ENCODE measurements at regions not wholly inside any gene's neighbourhood (a gene's known extent, or its start where the extent isn't known, plus 50 kb on each side); places are given as distances from the start of the nearest gene placed in this dataset.

GRCh38 chr6:43937236-43938177 lies 167.5 kb downstream of the VEGFA start:
- TF ChIP-seq EZH2phosphoT487 (IDR thresholded peaks at IDR 0.05; ENCODE audit: low read depth, severe bottlenecking, unreplicated experiment) (no peak), EZH2 (IDR thresholded peaks at IDR 0.05; ENCODE audit: borderline replicate concordance) (no peak)
- TF ChIP-seq, protein P1, sequence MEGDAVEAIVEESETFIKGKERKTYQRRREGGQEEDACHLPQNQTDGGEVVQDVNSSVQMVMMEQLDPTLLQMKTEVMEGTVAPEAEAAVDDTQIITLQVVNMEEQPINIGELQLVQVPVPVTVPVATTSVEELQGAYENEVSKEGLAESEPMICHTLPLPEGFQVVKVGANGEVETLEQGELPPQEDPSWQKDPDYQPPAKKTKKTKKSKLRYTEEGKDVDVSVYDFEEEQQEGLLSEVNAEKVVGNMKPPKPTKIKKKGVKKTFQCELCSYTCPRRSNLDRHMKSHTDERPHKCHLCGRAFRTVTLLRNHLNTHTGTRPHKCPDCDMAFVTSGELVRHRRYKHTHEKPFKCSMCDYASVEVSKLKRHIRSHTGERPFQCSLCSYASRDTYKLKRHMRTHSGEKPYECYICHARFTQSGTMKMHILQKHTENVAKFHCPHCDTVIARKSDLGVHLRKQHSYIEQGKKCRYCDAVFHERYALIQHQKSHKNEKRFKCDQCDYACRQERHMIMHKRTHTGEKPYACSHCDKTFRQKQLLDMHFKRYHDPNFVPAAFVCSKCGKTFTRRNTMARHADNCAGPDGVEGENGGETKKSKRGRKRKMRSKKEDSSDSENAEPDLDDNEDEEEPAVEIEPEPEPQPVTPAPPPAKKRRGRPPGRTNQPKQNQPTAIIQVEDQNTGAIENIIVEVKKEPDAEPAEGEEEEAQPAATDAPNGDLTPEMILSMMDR (IDR thresholded peaks at IDR 0.05; ENCODE audit: poor library complexity): no peak

Data from hepatocyte (in vitro differentiated cells).